H9 (cell line): ENCODE measurements at regions not wholly inside any gene's neighbourhood (a gene's known extent, or its start where the extent isn't known, plus 50 kb on each side); places are given as distances from the start of the nearest gene placed in this dataset.

ENCODE experiments used
- DNase-seq: peaks from one replicate; pipeline ENCODE4 v3.0.0-alpha.2; 2017
- H2AFZ ChIP-seq: one replicate; pipeline ENCODE4 v1.6.1; 2013; ENCODE audit warnings: mild to moderate bottlenecking, low read length, control low read depth, moderate library complexity
- H2AK5ac ChIP-seq: 2 replicates; pipeline ENCODE4 v1.6.1; 2013; ENCODE audit warnings: low read length, control low read depth, mixed read lengths; ENCODE audit not compliant: insufficient read length
- H2BK120ac ChIP-seq: one replicate; pipeline ENCODE4 v1.6.1; 2013; ENCODE audit warnings: low read depth, mild to moderate bottlenecking, low read length, control low read depth, inconsistent platforms; ENCODE audit not compliant: poor library complexity, severe bottlenecking
- H2BK12ac ChIP-seq: 2 replicates; pipeline ENCODE4 v1.6.1; 2013; ENCODE audit warnings: low read length, control low read depth, mixed read lengths, low read depth; ENCODE audit not compliant: insufficient read length
- H2BK15ac ChIP-seq: 2 replicates; pipeline ENCODE4 v1.6.1; 2013; ENCODE audit warnings: low read depth, low read length, control low read depth
- H2BK20ac ChIP-seq: one replicate; pipeline ENCODE4 v1.6.1; 2013; ENCODE audit warnings: low read depth, mild to moderate bottlenecking, low read length, control low read depth, inconsistent platforms; ENCODE audit not compliant: poor library complexity, severe bottlenecking
- H2BK5ac ChIP-seq: 2 replicates; pipeline ENCODE4 v1.6.1; 2013; ENCODE audit warnings: low read length, control low read depth, mixed read lengths; ENCODE audit not compliant: insufficient read length
- H3K14ac ChIP-seq: 2 replicates; pipeline ENCODE4 v1.6.1; 2013; ENCODE audit warnings: low read length, control low read depth; ENCODE audit not compliant: insufficient read depth
- H3K18ac ChIP-seq: 2 replicates; pipeline ENCODE4 v1.6.1; 2013; ENCODE audit warnings: low read depth, mild to moderate bottlenecking, mixed read lengths, low read length, control low read depth; ENCODE audit not compliant: insufficient read length
- H3K23ac ChIP-seq: 2 replicates; pipeline ENCODE4 v1.6.1; 2013; ENCODE audit warnings: low read length, control low read depth, mixed read lengths, low read depth; ENCODE audit not compliant: insufficient read length
- H3K23me2 ChIP-seq: 2 replicates; pipeline ENCODE4 v1.6.1; 2013; ENCODE audit warnings: low read depth, mild to moderate bottlenecking, mixed read lengths, low read length, control low read depth; ENCODE audit not compliant: insufficient read length, poor library complexity, severe bottlenecking
- H3K27ac ChIP-seq: 2 replicates; pipeline ENCODE4 v1.5.1; 2013; ENCODE audit warnings: low read length, control low read depth, mixed read lengths, low read depth; ENCODE audit not compliant: insufficient read length
- H3K27me3 ChIP-seq: 2 replicates; pipeline ENCODE4 v1.6.1; 2013; ENCODE audit warnings: low read length, control low read depth, inconsistent platforms; ENCODE audit not compliant: insufficient read depth
- H3K4ac ChIP-seq: 2 replicates; pipeline ENCODE4 v1.6.1; 2013; ENCODE audit warnings: low read depth, mild to moderate bottlenecking, control low read depth, inconsistent platforms, low read length, moderate library complexity
- H3K4me1 ChIP-seq: 2 replicates; pipeline ENCODE4 v1.6.1; 2013; ENCODE audit warnings: low read length, control low read depth, inconsistent platforms; ENCODE audit not compliant: insufficient read depth
- H3K4me2 ChIP-seq: 2 replicates; pipeline ENCODE4 v1.6.1; 2013; ENCODE audit warnings: low read length, control low read depth, mixed read lengths; ENCODE audit not compliant: insufficient read length, insufficient read depth
- H3K56ac ChIP-seq: 2 replicates; pipeline ENCODE4 v1.6.1; 2013; ENCODE audit warnings: low read depth, mild to moderate bottlenecking, mixed read lengths, low read length, control low read depth; ENCODE audit not compliant: insufficient read length
- H3K79me1 ChIP-seq: 2 replicates; pipeline ENCODE4 v1.6.1; 2013; ENCODE audit warnings: low read depth, mild to moderate bottlenecking, moderate library complexity, low read length, control low read depth, inconsistent platforms; ENCODE audit not compliant: insufficient read depth, poor library complexity, severe bottlenecking
- H3K79me2 ChIP-seq: 2 replicates; pipeline ENCODE4 v1.6.1; 2013; ENCODE audit warnings: low read length, control low read depth, inconsistent platforms; ENCODE audit not compliant: insufficient read depth
- H3K9ac ChIP-seq: 2 replicates; pipeline ENCODE4 v1.6.1; 2013; ENCODE audit warnings: low read length, control low read depth, mixed read lengths; ENCODE audit not compliant: insufficient read length; ENCODE audit errors: extremely low read depth
- H3K9me3 ChIP-seq: one replicate; pipeline ENCODE4 v1.6.1; 2013; ENCODE audit warnings: low read depth, low read length, inconsistent platforms; ENCODE audit not compliant: control insufficient read depth
- H3T11ph ChIP-seq: one replicate; pipeline ENCODE4 v1.6.1; 2013; ENCODE audit warnings: mild to moderate bottlenecking, low read length, control low read depth, inconsistent platforms
- H4K20me1 ChIP-seq: one replicate; pipeline ENCODE4 v1.6.1; 2013; ENCODE audit not compliant: control insufficient read depth, insufficient read length, insufficient read depth
- H4K5ac ChIP-seq: 2 replicates; pipeline ENCODE4 v1.6.1; 2013; ENCODE audit warnings: low read depth, mild to moderate bottlenecking, mixed read lengths, low read length, control low read depth; ENCODE audit not compliant: insufficient read length
- H4K8ac ChIP-seq: replicated peaks from 2 replicates; pipeline ENCODE4 v1.6.1; 2013; ENCODE audit warnings: low read length, control low read depth, mixed read lengths, low read depth; ENCODE audit not compliant: insufficient read length
- H4K91ac ChIP-seq: 2 replicates; pipeline ENCODE4 v1.6.1; 2013; ENCODE audit warnings: low read depth, mild to moderate bottlenecking, moderate library complexity, mixed read lengths, low read length, control low read depth; ENCODE audit not compliant: insufficient read length
- H3K27ac Mint-ChIP-seq, 3 experiments: 2 replicates in 2 of 3; 3 replicates in 1 of 3; pipeline ENCODE4 v1.8.0; 2020 to 2021; ENCODE audit warnings: mixed read lengths in 3 of 3, mild to moderate bottlenecking in 1 of 3, moderate library complexity in 1 of 3
- H3K27me3 Mint-ChIP-seq: 2 replicates; pipeline ENCODE4 v1.8.0; 2021; ENCODE audit warnings: low read depth, mild to moderate bottlenecking, moderate library complexity, mixed read lengths
- H3K36me3 Mint-ChIP-seq, 3 experiments: 2 replicates in 2 of 3; 3 replicates in 1 of 3; pipeline ENCODE4 v1.8.0; 2020 to 2021; ENCODE audit warnings: low read depth in 3 of 3, mixed read lengths in 3 of 3; ENCODE audit not compliant: insufficient read depth in 1 of 3
- H3K4me1 Mint-ChIP-seq, 2 experiments: 2 replicates each; pipeline ENCODE4 v1.8.0; 2020; ENCODE audit warnings: mixed read lengths in 2 of 2
- H3K4me3 Mint-ChIP-seq, 2 experiments: 2 replicates in 1 of 2; 3 replicates in 1 of 2; pipeline ENCODE4 v1.8.0; 2020 to 2021; ENCODE audit warnings: mild to moderate bottlenecking in 2 of 2, mixed read lengths in 2 of 2, moderate library complexity in 1 of 2
- H3K9me3 Mint-ChIP-seq, 2 experiments: 2 replicates in 1 of 2; 3 replicates in 1 of 2; pipeline ENCODE4 v1.8.0; 2020; ENCODE audit warnings: mild to moderate bottlenecking in 2 of 2, mixed read lengths in 2 of 2, moderate library complexity in 1 of 2
- WGBS: extraction: QIAGEN DNeasy Blood & Tissue Kit; methylation state at CpG from one replicate; pipeline ENCODE4 v1.1.7; 2013; ENCODE audit warnings: missing lambda C conversion rate, low lambda C conversion rate, mixed read lengths; ENCODE audit not compliant: insufficient read length; ENCODE audit errors: extremely low coverage; 5-methylcytosine and 5-hydroxymethylcytosine counted together
- TF ChIP-seq, protein P1 (sequence below): fragments of 200-600 bp; sonication (generic); conservative IDR thresholded peaks from 3 replicates; pipeline ENCODE4 v1.8.0; 2021; ENCODE audit warnings: antibody characterized with exemption, mild to moderate bottlenecking

DNA sequence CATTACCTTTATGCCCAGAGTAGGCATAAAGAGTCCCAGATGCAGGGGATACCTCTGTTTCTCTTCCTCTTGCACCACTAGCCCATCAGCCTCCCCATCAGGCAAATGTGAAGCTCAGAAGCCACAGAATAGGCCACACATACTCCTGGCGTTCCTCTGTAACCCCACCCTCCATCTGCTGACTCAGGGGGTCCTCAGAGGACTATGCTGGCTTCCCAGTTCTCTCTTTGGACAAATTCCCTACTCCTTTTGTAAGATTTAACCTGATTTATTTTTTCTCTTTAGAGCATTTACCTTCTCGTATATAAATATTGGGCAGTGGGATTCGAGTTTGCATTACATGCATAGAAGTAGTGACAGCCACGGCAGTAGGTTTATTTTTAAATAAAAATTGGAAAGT, 262.3 kb upstream of the CADM1 start:
- Histone ChIP-seq H3K27me3 (no peaks in the 10 kb centered on the region; the same call in 1 of the 2 replicates), H3K27ac (no peak overlapping the region), H2BK15ac (no peak overlapping the region), H2BK5ac (no peak overlapping the region), H3K23me2 (no peaks in the 10 kb centered on the region), H3K14ac (no peak overlapping the region), H3K79me1 (no peaks in the 10 kb centered on the region), H3K4me2 (no peak overlapping the region), H4K20me1 (no peaks in the 10 kb centered on the region), H3K9ac (no peak overlapping the region), H2AK5ac (no peak overlapping the region), H2BK20ac (no peak overlapping the region), H3K56ac (no peak overlapping the region), H4K8ac (no peak overlapping the region), H4K5ac (no peak overlapping the region), H3T11ph (no peak overlapping the region), H2BK12ac (no peak overlapping the region), H3K18ac (no peak overlapping the region), H3K9me3 (no peaks in the 10 kb centered on the region), H3K4ac (no peak overlapping the region), H2BK120ac (no peak overlapping the region), H4K91ac (no peak overlapping the region), H2AFZ (no peak overlapping the region), H3K4me1 (no peaks in the 10 kb centered on the region), H3K23ac (no peak overlapping the region), H3K79me2 (no peaks in the 10 kb centered on the region)
- Mint-ChIP-seq H3K4me3 (no peak overlapping the region), H3K27ac (no peak overlapping the region), H3K4me1 (no peaks in the 10 kb centered on the region), H3K36me3 (no peaks in the 10 kb centered on the region), H3K27me3 (peaks cover 5% of the 10 kb centered on the region), H3K9me3 (no peaks in the 10 kb centered on the region)
- TF ChIP-seq, protein P1, sequence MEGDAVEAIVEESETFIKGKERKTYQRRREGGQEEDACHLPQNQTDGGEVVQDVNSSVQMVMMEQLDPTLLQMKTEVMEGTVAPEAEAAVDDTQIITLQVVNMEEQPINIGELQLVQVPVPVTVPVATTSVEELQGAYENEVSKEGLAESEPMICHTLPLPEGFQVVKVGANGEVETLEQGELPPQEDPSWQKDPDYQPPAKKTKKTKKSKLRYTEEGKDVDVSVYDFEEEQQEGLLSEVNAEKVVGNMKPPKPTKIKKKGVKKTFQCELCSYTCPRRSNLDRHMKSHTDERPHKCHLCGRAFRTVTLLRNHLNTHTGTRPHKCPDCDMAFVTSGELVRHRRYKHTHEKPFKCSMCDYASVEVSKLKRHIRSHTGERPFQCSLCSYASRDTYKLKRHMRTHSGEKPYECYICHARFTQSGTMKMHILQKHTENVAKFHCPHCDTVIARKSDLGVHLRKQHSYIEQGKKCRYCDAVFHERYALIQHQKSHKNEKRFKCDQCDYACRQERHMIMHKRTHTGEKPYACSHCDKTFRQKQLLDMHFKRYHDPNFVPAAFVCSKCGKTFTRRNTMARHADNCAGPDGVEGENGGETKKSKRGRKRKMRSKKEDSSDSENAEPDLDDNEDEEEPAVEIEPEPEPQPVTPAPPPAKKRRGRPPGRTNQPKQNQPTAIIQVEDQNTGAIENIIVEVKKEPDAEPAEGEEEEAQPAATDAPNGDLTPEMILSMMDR, result no peak
- DNase-seq, result no peak
- no CpG with 5 or more reads among the region's 4 CpGs for WGBS
